ENCODE measurements at regions not wholly inside any gene's neighbourhood (a gene's known extent, or its start where the extent isn't known, plus 50 kb on each side); places are given as distances from the start of the nearest gene placed in this dataset.
"Not testable (repeated sequence)": the region's sequence is repeated elsewhere in the genome, so short reads cannot be mapped to it uniquely, and the experiment has no call there.

DNA sequence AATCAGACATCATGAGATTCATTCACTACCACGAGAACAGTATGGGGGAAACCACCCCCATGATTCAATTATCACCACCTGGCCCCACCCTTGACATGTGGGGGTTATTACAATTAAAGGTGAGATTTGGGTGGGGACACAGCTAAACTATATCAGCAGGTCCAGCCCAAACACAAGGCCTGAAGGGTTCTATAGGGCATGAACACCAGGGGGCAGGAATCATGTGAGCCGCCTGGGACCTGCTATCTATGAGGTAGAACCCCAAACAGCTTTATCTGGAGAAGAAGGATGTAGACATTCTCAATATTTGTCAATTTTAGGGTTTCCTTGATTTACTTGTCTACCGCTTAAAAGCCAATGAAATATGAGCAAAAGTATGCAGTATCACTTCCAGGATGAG lies 294.9 kb upstream of the DEPDC1 start:
- DNase-seq: no peak

DNA sequence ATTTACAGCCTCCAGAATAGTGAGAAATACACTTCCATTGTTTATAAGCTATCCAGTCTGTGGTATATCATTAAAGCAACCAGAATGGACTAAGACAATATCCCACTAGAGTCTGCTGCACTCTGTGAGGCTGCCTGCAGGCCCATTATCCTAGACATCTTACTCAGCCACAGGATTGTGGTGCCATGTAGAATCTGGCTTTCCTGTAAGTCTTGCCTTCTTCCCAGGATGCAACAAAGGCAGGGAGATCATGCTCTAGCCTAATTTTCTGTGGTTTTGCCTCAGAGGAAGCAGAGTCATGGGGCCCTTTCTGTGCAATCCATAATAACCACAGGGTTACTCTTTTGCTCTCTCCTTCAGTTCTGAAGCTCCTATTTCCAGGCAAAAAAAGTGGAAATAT lies 299.1 kb upstream of the DEPDC1 start:
- DNase-seq: no peak

DNA sequence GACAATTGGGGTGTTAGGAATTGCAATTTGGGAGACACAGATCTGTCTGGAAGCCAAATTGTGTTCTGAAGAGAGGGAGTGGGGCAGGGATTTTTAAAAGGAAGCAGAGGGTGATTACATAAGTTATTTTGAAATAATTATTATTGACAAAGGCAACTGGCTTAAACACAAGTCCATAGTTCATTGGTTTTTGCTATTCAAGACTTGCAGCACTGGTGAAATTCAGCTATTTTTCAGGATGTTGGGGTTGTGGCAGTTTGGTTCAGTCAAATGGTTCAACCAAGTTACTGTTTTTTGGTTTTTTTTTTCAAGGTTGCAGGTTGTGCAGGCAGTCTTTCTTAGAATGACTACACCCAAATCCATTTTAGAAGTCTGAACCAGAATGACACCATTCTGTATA lies 300.0 kb upstream of the DEPDC1 start:
- DNase-seq: no peak

DNA sequence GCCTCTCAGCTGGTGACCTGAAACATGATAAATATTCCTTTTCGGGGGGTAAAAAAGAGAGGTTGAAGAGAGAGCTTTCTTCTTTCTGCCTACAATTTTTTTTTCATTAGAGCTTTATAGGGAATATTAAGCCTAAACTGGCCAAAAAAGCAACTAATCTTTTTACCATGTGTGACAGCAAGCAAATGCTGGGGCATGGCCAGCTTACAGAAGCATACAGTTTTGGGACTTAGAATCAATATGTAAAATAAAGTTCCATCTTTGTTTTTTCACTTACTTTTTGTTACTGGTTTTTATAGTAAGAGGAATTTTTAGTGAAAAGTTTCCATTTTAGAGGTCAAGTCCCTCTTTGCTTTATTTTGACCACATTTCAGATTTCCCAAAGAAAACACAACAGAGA lies 301.2 kb upstream of the DEPDC1 start:
- DNase-seq: no peak

DNA sequence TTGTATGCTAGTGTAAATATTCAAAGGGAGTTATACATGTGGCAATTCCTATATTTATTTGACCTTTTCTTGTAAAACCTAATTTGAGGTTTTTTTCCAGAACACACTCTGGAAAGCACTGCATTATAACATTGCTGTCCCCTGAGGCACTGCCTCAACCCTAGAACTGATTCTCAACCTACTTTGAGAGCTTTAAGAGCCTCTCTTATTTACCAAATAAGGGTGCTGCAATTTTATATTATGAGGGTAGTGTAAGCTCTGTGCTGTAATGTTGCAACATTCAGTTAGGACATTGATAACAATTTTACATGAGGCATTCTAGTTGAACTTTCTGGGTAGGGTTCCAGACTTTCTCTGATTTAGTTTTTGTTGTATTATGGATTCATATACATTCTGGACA lies 302.2 kb upstream of the DEPDC1 start:
- no peak for DNase-seq

DNA sequence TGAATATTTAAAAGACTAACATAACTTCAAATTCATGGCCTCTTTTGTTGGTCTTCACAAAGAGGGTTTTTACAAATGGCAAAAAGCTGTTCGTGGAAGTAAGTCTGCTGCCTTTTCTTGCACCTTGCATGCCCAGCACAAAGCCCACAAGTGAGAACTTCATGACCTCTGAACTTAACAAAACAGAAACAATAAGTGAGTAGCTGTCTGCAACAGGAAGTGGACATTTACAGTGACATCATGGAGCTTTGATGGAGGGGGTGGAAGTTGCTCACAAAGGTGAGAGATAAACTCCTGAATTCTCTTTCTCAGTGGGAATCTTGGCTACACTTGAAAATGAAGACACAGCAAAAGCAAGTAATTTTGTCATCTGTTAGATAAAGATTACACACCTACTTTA lies 303.3 kb upstream of the DEPDC1 start:
- DNase-seq: no peak

DNA sequence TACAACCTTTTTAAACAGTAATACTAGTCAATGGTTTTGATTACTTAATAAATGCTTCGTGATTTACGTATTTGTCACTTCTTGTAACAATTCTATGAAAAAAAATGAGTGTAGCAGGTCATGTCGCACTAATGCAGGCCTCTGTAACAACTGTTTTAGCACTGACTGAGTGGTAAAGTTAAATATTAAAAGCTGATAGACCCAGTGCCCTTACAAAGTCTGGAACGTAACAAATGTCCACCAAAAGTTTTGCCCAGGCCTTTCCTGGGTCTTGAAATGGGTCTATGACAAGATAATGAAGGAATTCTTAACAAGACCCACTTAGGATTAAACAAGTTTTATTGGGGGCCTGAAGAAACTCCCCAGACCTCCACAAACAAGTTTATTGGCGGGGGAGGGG lies 304.6 kb upstream of the DEPDC1 start:
- no peak for DNase-seq

DNA sequence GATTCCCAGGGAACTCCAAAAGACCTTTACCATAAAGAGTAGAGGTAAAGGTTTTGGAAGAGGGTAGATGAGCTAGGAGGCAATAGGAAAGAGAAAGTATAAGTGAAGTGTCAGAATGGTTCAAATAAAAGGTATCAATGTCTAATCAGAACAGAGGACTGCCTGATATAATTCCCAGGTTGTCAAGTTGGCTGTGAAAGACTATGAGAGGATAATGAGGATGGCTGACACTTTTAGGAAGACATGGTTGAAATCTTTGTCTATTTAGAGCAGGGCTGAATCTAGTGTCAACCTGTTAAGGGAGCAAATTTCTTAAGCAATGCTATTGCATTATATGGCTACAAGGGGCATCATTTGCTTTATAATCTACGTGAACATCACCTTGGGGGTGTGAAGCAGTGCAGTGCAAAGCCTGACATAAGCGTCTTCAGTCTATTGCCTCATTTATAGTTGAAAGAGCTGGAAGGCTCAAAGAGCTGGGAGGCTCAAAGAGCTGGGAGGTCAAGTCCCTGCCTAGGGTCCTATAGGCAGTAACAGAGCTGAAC lies 308.3 kb upstream of the DEPDC1 start:
- DNase-seq: no peak

DNA sequence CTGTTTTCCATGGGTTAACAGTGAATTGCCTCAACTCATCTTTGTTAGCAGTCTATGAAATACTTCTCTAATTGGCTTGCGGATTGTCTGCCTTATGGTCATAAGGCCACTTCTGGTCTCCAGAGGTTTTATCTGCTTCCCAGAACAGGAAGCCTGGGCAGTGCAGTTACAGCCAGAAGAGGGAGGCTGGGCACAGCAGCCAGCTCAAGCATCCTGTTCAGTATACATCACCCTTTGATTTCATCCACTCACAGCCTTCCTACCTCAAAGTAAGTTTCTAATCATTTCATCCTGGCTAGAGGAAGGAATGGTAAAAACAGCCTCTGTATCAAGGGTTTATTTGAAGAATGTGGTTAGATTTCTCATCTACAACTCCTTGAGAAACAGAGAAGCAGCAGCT lies 311.5 kb upstream of the DEPDC1 start:
- no peak for DNase-seq

DNA sequence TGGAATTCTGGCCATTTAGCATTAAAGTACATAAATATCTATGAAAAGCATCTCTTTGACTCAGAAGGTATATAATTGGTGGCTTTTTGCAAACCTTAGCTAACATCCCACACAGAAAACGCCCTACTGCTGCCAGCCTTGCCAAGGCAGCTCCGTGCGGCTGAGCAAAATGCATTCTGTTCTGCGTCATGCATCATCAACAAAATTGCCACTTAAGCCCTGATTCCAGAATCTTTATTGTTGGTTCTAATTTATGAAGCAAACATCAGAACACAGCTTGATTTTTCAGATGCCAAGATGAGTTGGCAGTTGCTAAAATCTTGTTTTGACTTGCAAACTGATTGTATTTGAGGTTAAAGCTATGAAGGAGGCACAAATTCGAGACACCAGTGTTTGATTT lies 314.9 kb upstream of the DEPDC1 start:
- DNase-seq: no peak

DNA sequence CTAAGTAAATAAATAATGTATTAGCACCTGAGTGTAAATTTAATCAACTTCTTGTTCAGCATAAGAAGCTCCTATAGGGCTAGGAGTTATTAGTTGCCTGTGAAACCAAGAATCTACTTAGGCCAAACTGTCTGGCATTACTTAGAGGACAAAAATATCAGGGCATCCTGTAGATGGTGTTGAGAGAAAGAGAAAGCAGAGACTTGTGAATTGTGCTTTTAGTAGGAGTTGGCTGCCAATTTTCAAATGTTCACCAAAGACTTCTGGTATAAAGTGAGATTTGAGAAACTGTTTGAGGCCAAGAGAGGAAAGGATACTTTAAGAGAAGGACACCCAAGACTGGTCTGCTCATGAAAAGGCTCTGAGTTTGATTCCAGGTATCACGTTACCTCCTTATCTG lies 315.5 kb upstream of the DEPDC1 start:
- no peak for DNase-seq

DNA sequence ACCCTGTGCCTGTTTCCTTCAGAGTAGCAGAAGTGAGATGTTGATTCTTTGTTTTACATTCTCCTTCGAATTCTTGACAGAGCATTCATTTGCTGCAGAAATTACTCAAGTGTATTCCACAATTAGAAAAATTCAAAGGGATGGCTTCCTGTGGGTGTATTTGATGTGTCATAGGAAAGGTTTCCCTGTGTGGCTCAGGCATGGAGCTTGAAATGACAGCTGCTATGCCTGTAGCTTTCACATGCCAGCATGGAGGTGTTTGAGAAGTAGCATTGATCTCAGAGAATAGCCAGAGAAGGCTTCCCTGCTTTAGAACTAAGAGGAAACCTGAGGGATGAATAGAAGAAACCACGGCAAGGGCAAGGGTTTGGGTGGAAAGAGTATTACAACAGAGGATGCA lies 317.2 kb upstream of the DEPDC1 start:
- no peak for DNase-seq

DNA sequence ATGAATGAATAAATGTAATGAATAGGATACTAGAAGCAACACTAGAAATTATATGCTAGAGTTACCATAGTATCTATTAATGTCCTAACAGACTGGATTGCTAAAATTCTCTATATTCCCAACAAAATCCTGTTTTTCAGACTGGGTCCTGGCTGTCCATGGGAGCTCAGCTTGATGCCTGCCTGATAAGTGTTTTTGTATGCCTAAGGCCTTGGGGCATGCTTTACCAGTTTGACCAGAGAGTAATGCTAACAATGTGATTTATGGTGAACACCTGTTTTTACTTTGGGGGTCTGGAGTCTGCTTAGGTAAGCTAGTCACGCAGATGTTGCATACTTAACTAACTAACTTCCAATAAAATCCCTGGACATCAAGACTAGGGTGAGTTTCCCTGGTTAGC lies 318.8 kb upstream of the DEPDC1 start:
- DNase-seq: no peak

DNA sequence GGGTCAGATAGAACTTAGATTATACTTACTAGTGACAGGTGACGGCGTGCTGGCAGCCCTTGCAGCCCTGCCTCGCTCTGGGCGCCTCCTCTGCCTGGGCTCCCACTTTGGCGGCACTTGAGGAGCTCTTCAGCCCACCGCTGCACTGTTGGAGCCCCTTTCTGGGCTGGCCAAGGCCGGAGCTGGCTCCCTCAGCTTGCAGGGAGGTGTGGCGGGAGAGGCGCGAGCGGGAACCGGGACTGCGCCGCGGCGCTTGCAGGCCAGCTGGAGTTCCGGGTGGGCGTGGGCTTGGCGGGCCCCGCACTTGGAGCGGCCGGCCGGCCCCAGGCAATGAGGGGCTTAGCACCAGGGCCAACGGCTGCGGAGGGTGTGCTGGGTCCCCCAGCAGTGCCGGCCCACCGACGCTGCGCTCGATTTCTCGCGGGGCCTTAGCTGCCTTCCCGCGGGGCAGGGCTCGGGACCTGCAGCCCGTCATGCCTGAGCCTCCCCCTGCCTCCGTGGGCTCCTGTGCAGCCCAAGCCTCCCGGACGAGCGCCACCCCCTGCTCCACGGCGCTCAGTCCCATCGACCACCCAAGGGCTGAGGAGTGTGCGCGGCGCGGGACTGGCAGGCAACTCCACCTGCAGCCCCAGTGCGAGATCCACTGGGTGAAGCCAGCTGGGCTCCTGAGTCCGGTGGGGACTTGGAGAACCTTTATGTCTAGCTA lies 320.8 kb upstream of the DEPDC1 start:
- not testable (repeated sequence) for DNase-seq

DNA sequence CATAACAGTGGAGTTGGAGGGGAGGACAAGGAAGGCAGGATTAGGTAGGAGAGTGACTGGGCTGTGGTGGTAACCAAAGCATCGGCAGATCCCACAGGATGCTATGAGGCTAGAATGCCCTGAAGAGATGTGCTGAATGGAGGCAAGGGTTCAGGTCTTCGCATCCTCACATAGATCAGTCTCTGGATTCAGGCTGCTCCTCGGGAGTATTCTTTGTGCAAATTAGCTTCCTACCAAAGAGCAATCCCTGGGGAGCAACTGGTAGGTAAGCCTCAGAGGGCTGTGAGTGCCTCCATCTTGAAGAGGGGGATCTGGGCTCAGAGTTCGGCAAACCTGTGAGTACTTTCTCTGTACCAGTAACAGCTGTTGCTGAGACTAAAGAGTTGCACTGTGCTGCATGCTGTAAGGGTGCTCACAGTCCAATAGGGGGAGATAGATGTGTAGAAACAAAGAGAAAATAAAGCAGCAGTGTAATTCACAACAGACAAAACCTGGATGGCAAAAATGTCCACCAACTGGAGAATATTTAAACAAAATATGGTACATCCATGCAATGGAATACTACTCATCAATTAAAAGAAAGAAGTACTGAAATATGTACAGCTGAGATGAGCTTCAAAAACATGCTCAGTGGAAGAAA lies 322.4 kb upstream of the DEPDC1 start:
- DNase-seq: no peak

DNA sequence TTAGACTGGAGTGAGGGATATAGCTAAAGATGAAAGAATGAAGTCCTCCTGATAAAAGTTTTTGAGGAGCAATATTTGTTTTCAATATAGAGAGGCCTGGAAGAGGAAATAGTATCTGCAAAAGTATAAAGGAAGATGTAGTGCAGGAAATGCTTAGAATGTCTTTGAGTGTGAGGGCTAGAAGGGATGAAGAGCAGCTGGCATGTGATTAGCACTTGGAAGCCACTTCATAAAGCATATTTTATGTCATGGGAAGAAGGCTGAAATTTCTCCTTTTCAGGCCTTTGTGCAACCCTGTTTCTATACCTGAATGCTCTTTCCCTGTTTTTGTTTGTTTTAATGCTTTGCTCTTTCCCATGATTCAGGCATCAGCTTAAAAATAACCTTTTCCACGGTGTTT lies 323.3 kb upstream of the DEPDC1 start:
- DNase-seq: no peak

DNA sequence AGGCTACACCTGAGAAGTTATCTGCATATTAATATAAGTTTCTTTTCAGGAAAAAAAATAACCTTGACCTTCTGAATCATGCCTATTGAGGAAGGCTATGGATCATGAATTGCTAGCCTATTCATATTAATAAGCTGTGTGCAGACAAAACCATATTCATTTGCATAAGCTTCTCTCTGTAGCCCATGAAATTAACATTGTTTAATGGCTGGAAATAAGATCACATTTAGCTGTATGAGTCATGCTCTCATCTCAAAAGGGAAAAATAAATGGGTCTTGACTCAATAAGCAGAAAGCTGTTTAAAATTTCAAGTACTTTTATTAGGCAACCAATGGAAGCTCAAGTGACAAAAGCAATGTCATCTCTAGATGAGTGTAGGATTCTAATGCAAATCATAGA lies 330.0 kb upstream of the DEPDC1 start:
- DNase-seq: no peak

DNA sequence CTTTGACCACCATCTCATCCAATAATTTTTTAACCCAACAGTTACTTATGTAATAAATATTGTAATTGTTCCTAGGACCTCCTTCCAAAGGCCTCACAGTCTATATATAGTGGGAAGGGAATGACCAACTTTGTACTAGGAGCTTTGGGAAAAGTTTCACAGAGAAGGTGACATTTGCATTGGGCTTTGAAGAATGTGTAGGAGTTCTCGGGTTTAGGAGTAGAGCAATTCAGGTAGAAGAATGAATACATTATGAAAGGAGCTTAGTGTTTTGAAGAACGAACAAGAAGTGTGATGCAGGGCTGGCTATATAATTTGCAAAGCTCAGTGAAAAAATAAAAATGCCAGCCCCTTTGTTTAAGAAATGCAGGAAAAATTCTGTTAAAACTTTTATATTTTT lies 330.4 kb upstream of the DEPDC1 start:
- DNase-seq: no peak

DNA sequence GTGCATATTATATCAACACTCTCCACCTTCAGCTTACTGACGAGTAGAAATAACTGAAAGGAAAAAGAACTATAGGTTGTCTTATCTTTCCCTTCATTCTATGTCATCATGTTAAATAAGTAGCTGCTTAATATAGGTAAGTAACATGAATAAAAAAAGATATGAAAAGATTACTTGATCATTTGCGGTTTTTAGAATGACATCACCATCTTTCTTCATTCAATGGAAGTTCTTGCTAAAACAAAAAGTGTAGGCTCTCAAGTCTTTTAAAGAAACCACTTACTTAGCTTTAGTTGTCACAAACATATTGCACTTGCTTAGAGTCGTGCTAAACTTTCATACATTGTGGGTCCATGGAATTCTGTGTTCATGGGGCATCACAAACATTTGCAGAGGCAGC lies 331.1 kb upstream of the DEPDC1 start:
- no peak for DNase-seq

DNA sequence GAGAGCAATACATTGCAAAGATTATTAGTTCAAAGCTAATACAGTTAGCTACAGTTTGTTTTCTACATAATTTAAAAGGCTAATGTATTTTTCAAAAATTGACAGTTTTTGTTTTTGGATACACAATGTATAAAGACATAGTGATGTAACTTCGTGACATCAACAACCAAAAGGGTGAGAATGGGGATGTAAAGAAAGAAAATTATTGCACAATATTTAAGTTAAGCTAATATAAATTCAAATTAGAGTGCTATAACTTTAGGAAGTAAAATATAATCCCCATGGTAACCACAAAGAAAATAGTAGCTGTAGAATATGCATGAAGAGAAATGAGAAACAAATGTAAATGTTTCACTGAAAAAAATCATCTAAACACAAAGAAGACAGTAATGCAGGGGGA lies 334.4 kb upstream of the DEPDC1 start:
- no peak for DNase-seq

DNA sequence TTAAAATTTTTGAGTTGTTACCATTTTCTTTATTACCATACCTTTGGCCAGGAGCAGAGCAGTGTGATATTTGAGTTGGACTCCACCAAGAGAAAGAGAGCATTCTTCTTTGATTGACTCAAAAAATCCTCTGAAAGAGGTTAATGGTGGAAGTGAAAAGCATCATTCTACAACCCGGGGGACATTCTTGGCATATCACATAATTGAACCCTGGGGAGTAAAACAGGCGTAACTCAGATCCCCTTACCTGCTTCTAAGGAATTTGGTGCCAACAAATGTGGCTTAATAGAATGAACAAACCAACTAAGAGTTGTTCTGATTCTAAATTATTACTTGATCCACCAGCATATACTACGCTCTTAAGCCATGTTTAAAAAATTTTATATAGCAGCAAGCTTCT lies 351.1 kb upstream of the DEPDC1 start:
- no peak for DNase-seq

DNA sequence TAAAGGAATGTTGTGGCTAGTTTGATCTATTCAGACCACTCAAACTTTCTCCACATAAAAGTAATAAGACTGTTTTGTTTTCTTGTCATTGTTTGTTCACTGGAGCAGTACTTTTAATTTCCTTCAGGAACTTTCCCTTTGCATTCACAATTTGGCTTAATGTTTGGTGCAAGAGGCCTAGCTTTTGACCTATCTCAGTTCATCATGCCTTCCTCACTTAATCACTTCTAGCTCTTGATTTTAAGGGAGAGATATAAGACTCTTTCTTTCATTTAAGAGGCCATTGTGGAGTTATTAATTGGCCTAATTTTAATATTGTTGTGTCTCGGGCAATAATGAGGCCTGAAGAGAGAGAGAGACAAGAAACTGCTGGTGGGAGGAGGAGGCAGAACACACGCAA lies 371.7 kb upstream of the DEPDC1 start:
- DNase-seq: no peak

DNA sequence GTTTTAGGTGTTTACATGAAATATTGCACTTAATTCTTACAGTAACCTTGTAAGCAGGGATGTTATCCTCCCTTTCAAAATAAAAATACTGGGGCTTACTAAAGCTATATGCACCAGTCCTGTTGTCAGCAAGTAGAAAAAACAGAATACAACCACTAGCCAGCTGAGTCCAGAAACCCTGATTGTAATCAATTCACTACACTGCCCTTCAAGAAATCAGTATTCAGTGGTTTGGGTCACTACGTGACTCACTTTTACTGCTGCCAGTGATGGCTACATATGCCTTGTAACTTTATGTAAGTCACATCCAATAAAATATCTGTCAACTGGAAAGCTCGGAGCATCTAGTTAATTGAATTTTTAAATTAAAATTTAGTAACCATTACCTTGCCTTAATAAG lies 376.3 kb upstream of the DEPDC1 start:
- DNase-seq: no peak

DNA sequence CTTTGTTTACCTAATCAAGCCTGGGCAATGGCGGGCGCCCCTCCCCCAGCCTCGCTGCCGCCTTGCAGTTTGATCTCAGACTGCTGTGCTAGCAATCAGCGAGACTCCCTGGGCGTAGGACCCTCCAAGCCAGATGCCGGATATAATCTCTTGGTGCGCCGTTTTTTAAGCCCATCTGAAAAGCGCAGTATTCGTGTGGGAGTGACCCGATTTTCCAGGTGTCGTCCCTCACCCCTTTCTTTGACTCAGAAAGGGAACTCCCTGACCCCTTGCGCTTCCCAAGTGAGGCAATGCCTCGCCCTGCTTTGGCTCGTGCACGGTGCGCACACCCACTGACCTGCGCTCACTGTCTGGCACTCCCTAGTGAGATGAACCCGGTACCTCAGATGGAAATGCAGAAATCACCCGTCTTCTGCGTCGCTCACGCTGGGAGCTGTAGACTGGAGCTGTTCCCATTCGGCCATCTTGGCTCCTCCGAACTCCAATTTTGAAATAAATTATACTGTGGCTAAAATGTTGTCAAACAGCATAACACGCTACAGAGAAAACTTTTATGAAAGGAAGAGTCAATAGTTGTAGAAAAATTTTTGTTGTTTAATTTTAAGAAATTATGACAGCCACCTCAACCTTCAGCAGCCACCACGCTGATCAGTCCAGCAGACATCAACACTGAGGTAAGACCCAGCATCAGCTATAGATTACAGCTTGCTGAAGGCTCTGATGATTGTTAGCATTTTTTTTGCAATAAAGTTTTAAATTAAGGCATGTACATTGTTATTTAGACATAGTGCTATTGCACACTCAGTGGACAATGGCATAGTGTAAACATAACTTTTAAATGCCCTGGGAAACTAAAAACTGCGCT lies 384.7 kb upstream of the DEPDC1 start:
- DNase-seq: not testable (repeated sequence)

Data from right forelimb (tissue), 1 donor.